Fibroblast of the aortic adventitia (primary cell): ENCODE measurements at regions not wholly inside any gene's neighbourhood (a gene's known extent, or its start where the extent isn't known, plus 50 kb on each side); places are given as distances from the start of the nearest gene placed in this dataset.

Experiments
- DNase-seq: peaks from one replicate; pipeline ENCODE4 v3.0.0-alpha.2; 2010; ENCODE audit warnings: low read depth
- H3K4me3 ChIP-seq: 2 replicates; pipeline ENCODE4 v1.5.1; 2011; ENCODE audit warnings: low read depth, mild to moderate bottlenecking, control low read depth, low read length, moderate library complexity
- CTCF ChIP-seq: IDR thresholded peaks from 2 replicates; pipeline ENCODE4 v1.5.1; 2011; ENCODE audit warnings: mild to moderate bottlenecking, low read length, control low read depth, inconsistent platforms; ENCODE audit not compliant: insufficient read depth

- H3K4me3 ChIP-seq = no peak overlapping the region
- TF ChIP-seq CTCF = no peak
- DNase-seq = no peak
Measured at GRCh38 chr13:40261947-40262346, 404.5 kb downstream of the FOXO1 start.

GRCh38 chr13:40269086-40269485 lies 397.4 kb downstream of the FOXO1 start:
- H3K4me3 ChIP-seq = no peak overlapping the region
- TF ChIP-seq CTCF = no peak
- DNase-seq = peak; percentile 49

- no peak overlapping the region for H3K4me3 ChIP-seq
- no peak for TF ChIP-seq CTCF
- DNase-seq = no peak
Measured at GRCh38 chr13:40270726-40271125, 395.7 kb downstream of the FOXO1 start.

GRCh38 chr13:40271271-40271885 lies 395.1 kb downstream of the FOXO1 start:
- TF ChIP-seq CTCF = no peak
- DNase-seq = no peak
- peak overlapping the region; percentile 25 for H3K4me3 ChIP-seq

- TF ChIP-seq CTCF = no peak
- no peak overlapping the region for H3K4me3 ChIP-seq
- peak; percentile 97 for DNase-seq
Measured at GRCh38 chr13:40271931-40272775, 394.3 kb downstream of the FOXO1 start.

GRCh38 chr13:40272776-40273139 lies 393.7 kb downstream of the FOXO1 start:
- no peak for TF ChIP-seq CTCF
- peak; percentile 84 for DNase-seq
- H3K4me3 ChIP-seq = no peak overlapping the region
